NCI-H526 (cell line): ENCODE measurements at regions not wholly inside any gene's neighbourhood (a gene's known extent, or its start where the extent isn't known, plus 50 kb on each side); places are given as distances from the start of the nearest gene placed in this dataset.

Experiments
- DNase-seq, 2 experiments: peaks; one replicate each; lab custom pipeline; 2025; lab: John Stamatoyannopoulos, UW

DNA sequence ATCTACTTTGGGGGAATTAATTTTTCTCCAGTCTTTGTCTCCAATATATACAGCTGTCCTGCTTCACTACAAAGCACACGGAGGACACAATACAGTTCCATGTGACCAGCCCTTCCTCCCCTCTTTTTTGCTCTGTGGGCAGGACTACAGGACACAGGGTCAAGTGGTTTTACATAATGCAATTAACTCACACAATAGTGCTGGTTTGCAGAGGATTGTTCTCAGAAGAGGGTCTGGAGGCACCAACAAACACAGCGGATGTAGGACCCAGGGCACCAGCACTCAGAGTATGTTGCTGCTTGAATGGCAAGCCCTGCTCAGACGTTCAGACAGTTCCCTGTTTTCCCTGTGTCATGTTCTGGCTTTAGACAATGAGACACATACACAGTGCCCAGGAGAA is 52.0 kb upstream of the NPTX2 start:
- no peak for DNase-seq

DNA sequence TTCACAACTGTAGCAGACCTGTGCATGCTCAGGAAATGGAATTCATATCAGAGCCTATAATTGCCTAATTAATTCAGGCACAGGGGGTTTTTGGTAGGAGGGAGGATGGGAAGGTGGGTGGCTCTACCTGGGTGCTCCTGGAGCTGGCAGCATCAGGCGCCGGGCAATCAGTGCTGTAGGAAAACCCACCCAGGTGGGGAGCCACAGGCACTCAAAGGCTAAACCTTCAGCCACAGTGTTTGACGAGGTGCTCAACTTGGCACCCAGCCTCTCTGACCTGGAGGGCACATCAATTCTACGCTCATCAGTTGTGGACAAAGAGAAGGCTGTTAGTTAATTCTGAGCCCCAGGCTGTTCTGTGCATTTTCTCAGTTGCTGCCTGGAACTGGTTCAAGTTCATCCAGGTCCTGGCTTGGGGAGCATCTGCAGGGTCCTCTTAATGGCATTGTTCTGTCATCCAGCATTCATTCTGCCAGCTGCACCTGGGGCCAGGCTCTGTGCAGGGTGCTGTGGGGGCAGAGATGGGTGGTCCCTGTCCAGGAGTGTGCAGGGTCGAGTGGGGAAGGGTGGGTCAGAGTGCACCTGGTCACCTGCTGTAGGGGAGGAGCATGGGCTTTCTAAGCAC is 54.1 kb upstream of the NPTX2 start:
- no peak for DNase-seq

- no peak for DNase-seq
Observed at GRCh38 chr7:98562381-98562823, 54.7 kb upstream of the NPTX2 start.

GRCh38 chr7:98559958-98560357 is 57.1 kb upstream of the NPTX2 start:
- no peak for DNase-seq

- DNase-seq: no peak
Observed at GRCh38 chr7:98559219-98559618, 57.9 kb upstream of the NPTX2 start.

DNA sequence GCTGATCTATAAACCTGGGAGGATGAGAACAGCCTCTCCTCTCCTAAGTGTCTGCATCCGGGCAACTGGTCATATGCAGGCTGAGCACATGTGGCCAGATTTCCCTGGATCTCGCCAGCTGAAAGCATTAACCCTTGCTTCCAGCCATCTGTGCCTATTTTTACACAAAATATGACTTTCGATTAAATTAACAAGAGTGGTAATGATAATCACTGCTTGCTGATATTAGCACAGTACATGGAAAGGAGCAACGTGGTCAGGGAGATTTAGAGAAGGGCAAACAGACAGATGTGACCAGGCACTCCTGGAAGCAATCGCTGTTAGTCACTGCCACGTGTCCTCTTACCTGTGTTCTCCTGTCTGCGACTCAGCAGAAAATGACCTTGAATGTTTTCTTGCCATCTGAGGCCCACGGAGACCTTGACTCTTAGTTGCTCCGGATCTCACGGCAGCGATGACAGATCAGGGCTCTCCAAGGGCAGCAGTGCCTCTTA is 59.5 kb upstream of the NPTX2 start:
- no peak for DNase-seq

GRCh38 chr7:98556288-98556687 is 60.8 kb upstream of the NPTX2 start:
- no peak for DNase-seq

GRCh38 chr7:98555403-98555802 is 61.7 kb upstream of the NPTX2 start:
- no peak for DNase-seq

DNA sequence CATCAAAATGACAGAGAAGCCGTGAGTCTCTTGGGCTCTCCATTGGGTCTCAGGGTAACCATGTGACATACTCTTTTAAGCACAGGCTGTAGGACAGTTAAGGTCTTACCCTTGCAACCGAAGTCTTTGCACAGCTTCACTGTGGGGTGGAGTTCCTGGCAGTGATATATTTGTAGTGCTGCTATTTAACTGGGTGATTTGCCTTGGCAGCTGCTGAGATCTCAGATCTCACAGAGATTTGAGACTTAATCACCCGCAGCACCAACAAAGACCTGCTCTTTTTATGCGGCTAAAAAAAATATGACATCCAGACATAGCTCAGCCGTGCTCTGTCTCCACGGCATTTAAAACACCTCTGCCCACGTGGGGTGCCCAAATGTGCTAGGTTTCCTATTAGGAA is 63.4 kb upstream of the NPTX2 start:
- DNase-seq: no peak

GRCh38 chr7:98551611-98552273 is 65.3 kb upstream of the NPTX2 start:
- DNase-seq: no peak

DNA sequence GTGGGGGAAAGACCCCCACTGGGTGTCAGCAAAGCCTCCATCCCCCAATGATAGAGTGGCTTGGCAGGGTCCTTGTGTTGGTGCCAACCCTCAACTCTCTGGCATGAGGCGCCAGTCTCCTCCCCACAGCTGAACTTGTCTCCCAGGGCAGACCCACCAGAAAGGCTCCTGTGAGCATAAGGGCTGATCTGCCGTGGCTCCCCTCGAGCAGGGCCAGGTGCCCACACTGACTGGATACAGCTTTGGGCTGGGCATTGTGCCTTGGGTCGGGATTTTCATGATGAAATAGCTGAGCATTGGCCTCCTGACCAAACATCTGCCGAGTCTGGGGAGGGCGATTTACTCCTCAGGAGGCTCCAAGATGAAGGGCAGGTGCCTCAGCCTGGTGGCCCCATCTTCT is 68.1 kb upstream of the NPTX2 start:
- DNase-seq: no peak

- DNase-seq: no peak
Observed at GRCh38 chr7:98548370-98548769, 68.7 kb upstream of the NPTX2 start.

GRCh38 chr7:98541101-98541500 is 76.0 kb upstream of the NPTX2 start:
- no peak for DNase-seq

DNA sequence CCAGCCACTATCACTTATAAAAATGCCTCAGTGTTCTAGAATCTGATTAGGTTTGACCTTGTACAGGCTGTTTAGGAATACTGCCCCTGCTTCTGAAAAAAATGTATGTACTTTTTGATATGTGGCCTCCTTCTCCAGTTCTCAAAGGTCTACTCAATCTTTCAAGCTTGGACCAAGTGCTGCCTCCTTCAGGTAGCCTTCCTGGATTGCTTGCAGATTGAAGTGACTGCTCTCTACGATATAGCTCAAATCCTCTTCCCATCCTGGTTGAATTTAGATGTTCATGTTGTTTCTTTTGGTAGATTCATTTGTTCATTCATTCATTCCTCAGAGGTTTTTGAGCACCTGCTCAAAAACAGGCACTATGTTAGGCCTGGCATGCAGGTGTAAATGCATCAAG is 77.2 kb upstream of the NPTX2 start:
- DNase-seq: no peak

- DNase-seq: no peak
Observed at GRCh38 chr7:98536803-98537202, 80.3 kb upstream of the NPTX2 start.

GRCh38 chr7:98534493-98534892 is 82.6 kb upstream of the NPTX2 start:
- no peak for DNase-seq

- DNase-seq: no peak
Observed at GRCh38 chr7:98531717-98532116, 85.4 kb upstream of the NPTX2 start.

DNA sequence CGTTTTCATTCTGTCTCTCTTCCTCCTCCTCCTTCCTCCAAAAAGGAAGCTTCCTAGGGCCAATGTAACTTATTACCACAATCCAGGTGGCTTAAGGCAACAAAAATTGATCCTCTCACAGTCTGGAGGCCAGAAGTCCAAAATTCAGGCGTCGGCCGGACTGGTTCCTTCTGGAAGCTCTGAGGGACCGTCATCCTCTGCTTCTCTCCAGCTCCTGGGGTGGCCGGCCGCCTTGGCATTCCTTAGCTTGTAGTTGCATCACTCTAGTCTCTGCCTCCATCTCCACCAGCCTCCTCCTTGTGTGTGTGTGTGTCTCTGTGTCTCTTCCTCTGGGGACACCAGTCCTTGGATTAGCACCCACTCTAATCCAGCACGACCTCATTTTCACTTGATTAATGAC is 89.0 kb upstream of the NPTX2 start:
- no peak for DNase-seq

GRCh38 chr7:98526059-98526458 is 91.0 kb upstream of the NPTX2 start:
- no peak for DNase-seq

DNA sequence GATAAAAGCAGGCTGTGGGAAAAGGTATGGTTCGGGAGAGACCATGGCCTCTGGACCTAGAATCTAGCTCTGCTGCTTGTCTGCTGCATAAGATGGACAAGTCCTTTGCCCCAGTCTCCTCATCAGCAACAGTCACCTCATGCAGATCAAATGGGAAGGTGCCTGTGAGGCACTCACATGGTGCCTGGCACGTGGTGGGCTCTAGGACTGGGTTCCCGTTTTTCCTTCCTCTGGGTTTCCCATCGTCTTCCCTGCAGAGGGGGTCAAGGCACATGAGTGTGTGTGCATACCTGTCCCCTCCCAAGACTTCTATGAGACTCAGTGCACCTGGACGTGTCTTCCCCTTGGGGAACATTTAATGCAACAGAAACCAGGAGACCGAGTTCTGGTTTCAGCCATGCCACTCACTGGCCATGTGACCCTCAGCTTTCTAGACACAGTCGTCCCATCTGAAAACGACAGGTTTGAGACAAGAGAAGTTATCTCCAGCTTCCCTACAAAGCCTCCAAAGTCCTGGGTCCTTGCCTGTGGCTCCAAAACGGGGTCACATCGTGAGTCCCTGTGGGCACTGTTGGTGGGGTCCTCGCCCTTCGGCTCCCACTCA is 95.9 kb upstream of the NPTX2 start:
- DNase-seq: no peak

- DNase-seq: no peak
Observed at GRCh38 chr7:98520356-98520951, 96.6 kb upstream of the NPTX2 start.

GRCh38 chr7:98518159-98518947 is 98.7 kb upstream of the NPTX2 start:
- DNase-seq: no peak
